ENCODE measurements at regions not wholly inside any gene's neighbourhood (a gene's known extent, or its start where the extent isn't known, plus 50 kb on each side); places are given as distances from the start of the nearest gene placed in this dataset.
A peak's percentile ranks its signal among the peaks of the same experiment; 100 is the strongest.
"Not testable (repeated sequence)": the region's sequence is repeated elsewhere in the genome, so short reads cannot be mapped to it uniquely, and the experiment has no call there.

DNA sequence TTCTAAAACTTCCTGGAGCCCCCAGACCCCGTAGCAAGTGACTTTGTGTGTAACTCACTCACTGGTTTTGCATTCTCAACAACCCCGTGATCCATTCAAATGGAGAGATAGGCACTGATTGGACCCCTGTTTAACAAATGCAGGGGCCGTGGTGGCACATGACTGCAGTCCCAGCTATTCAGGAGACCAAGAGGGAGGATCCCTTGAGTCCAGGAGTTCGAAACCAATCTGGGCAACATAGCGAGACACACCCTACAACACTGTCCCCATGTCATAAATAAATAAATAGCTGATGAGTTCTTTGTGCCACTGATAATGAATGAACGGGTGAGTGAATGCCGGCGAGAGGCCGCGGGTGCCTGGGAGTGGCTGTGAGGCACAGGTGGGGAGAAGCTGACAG lies 59.4 kb upstream of the PAX7 start:
- no peak for TF ChIP-seq CTCF (IDR thresholded peaks at IDR 0.05; ENCODE audit: extremely low read depth, missing control alignments)
- DNase-seq (ENCODE audit: low spot score): no peak

- TF ChIP-seq CTCF (IDR thresholded peaks at IDR 0.05; ENCODE audit: extremely low read depth, missing control alignments): no peak
- DNase-seq (ENCODE audit: low spot score): no peak
These were observed 58.4 kb upstream of the PAX7 start for GRCh38 chr1:18572022-18572880.

GRCh38 chr1:18573170-18573569 lies 57.5 kb upstream of the PAX7 start:
- DNase-seq (ENCODE audit: low spot score): no peak
- no peak for TF ChIP-seq CTCF (IDR thresholded peaks at IDR 0.05; ENCODE audit: extremely low read depth, missing control alignments)

DNA sequence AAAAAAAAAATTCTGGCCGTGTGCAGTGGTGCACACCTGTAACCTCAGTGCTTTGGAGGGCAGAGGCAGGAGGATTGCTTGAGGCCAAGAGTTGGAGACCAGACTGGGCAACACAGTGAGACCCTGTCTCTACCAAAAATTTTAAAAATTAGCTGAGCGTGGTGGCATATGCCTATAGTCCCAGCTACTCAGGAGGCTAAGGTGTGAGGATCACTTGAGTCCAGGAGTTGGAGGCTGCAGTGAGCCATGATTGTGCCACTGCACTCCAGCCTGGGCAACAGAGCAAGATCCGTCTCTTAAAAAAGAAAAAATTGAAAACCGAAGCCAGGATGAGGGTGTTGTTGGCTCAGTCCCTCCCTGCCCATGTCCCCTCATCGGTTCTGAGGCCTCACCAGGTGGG lies 55.9 kb upstream of the PAX7 start:
- no peak for TF ChIP-seq CTCF (IDR thresholded peaks at IDR 0.05; ENCODE audit: extremely low read depth, missing control alignments)
- no peak for DNase-seq (ENCODE audit: low spot score)

DNA sequence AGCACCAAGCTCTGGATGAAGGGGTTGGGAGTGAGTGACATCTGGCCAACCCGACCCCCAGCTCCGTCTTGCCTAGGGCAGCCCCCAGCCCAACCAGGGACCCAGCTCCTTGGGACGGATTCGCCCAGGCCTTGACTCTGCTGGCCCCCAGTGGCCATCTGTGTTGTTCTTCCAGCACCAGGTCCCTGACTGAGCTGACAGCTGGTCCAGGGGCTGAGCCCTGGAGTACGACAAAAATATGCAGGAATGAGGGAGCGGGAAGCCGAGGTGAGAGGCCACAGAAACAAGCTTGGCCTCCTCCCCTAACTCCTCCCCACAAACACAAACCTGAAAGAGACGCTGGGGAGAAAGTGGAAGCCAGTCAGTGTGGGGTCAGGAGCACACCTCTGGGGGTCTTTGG lies 55.0 kb upstream of the PAX7 start:
- TF ChIP-seq CTCF (IDR thresholded peaks at IDR 0.05; ENCODE audit: extremely low read depth, missing control alignments): no peak
- DNase-seq (ENCODE audit: low spot score): peak; percentile 54

DNA sequence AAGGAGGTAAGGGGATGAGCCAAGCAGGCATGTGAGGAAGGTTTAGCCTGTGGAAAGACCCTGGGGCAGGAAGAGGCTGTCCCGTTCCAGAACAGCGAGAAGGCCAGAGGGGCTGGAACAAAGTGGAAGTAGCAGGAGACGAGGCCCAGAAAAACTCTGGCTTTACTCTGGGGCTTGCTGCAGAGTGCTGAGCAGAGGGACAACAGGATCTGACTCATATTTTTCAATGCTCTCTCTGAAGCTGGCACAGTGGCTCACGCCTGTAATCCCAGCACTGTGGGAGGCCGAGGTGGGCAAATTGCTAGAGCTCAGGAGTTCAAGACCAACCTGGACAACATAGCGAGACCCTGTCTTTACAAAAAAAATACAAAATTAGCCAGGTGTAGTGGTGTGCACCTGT lies 52.4 kb upstream of the PAX7 start:
- no peak for DNase-seq (ENCODE audit: low spot score)
- no peak for TF ChIP-seq CTCF (IDR thresholded peaks at IDR 0.05; ENCODE audit: extremely low read depth, missing control alignments)

- DNase-seq (ENCODE audit: low spot score): not testable (repeated sequence)
These were observed 51.4 kb upstream of the PAX7 start for GRCh38 chr1:18579267-18579666.

DNA sequence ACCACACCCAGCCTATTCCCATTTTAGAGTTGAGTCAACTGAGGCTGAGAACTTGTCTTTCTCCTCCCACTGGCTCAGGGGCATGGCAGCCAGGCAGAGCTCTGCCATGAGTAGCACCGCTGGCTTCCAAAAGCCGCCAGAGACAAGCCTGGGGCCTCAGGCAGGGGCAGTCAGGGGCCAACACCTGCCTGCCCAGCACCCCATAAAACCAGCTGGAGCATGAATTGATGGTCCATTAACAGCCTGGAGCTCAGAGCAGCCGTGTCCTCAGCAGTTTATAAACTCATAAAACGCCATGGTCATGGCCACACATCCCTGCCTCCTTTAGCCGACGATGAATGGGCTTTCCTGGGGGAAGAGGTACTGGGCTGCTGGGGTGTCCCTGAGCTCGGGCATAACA lies 50.6 kb upstream of the PAX7 start:
- no peak for DNase-seq (ENCODE audit: low spot score)

More for the DNA sequence above, 50.6 kb upstream of the PAX7 start:
- TF ChIP-seq CTCF (IDR thresholded peaks at IDR 0.05; ENCODE audit: extremely low read depth, missing control alignments): no peak
